Left forelimb (tissue), 1 donor: ENCODE measurements at regions not wholly inside any gene's neighbourhood (a gene's known extent, or its start where the extent isn't known, plus 50 kb on each side); places are given as distances from the start of the nearest gene placed in this dataset.

Experiments
- DNase-seq: peaks from one replicate; pipeline ENCODE4 v3.0.0-alpha.2; 2018; ENCODE audit warnings: low spot score

GRCh38 chr12:65598688-65599087 lies 225.6 kb upstream of the HMGA2 start:
- no peak for DNase-seq

- no peak for DNase-seq
These were observed 222.1 kb upstream of the HMGA2 start for GRCh38 chr12:65602253-65602609.

- DNase-seq, result peak; percentile 79
These were observed 221.5 kb upstream of the HMGA2 start for GRCh38 chr12:65602610-65603295.

- DNase-seq, result peak; percentile 72
These were observed 220.6 kb upstream of the HMGA2 start for GRCh38 chr12:65603438-65604351.

GRCh38 chr12:65605019-65605418 lies 219.3 kb upstream of the HMGA2 start:
- no peak for DNase-seq

GRCh38 chr12:65606008-65606766 lies 218.1 kb upstream of the HMGA2 start:
- DNase-seq, result no peak

- no peak for DNase-seq
These were observed 216.9 kb upstream of the HMGA2 start for GRCh38 chr12:65607401-65607841.

- no peak for DNase-seq
These were observed 215.9 kb upstream of the HMGA2 start for GRCh38 chr12:65608319-65608916.

GRCh38 chr12:65609359-65609771 lies 214.9 kb upstream of the HMGA2 start:
- DNase-seq, result no peak

- DNase-seq, result no peak
These were observed 212.9 kb upstream of the HMGA2 start for GRCh38 chr12:65611396-65611795.

GRCh38 chr12:65612440-65612839 lies 211.8 kb upstream of the HMGA2 start:
- DNase-seq, result no peak

- no peak for DNase-seq
These were observed 210.6 kb upstream of the HMGA2 start for GRCh38 chr12:65613692-65614091.

- no peak for DNase-seq
These were observed 209.9 kb upstream of the HMGA2 start for GRCh38 chr12:65614259-65614889.

GRCh38 chr12:65615118-65615517 lies 209.2 kb upstream of the HMGA2 start:
- no peak for DNase-seq

- no peak for DNase-seq
These were observed 208.3 kb upstream of the HMGA2 start for GRCh38 chr12:65616022-65616421.

- no peak for DNase-seq
These were observed 205.7 kb upstream of the HMGA2 start for GRCh38 chr12:65618588-65618987.

- no peak for DNase-seq
These were observed 205.3 kb upstream of the HMGA2 start for GRCh38 chr12:65619018-65619417.

- DNase-seq, result no peak
These were observed 204.2 kb upstream of the HMGA2 start for GRCh38 chr12:65620046-65620445.

GRCh38 chr12:65622056-65622455 lies 202.2 kb upstream of the HMGA2 start:
- no peak for DNase-seq

- no peak for DNase-seq
These were observed 200.8 kb upstream of the HMGA2 start for GRCh38 chr12:65623507-65623906.

GRCh38 chr12:65624554-65625086 lies 199.7 kb upstream of the HMGA2 start:
- no peak for DNase-seq
